ENCODE measurements at regions not wholly inside any gene's neighbourhood (a gene's known extent, or its start where the extent isn't known, plus 50 kb on each side); places are given as distances from the start of the nearest gene placed in this dataset.

DNA sequence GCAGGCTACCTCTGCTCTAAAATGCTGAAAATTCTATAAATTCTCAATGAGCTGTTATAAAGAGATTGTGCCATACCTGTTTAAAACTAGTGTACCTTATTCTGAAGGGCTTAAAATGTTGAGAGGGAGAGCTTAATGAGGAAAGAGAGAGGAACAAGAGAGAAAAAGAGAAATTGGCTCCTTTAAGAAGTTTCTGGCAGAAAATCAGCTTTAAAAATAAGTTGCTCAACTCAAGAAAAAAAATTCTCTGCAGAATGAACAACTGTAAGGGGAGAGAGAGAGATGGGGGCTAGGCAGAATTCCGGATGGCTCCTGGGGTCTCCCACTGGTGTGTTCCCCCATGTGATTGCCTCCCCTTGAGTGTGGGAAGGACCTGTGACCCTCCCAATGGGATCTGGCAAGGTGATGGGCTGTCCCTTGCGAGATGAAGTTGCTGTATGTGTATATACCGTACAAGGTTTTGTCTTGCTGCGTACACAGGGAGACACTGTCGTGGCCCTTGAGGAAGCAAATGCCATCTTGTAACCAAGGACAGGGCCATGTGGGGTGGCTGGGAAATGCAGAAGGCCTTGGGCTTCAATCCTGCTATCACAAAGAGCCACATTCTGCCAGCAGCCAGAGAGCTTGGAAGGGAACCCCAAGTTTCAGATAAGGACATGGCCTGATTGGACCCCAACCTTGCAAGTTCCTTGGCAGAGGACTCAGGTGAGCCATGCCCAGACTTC lies 64.3 kb upstream of the S1PR3 start:
- no peaks in the 10 kb centered on the region for H3K27me3 ChIP-seq (ENCODE audit: insufficient read depth, low read length)
- peaks cover 17% of the 10 kb centered on the region for H3K9me3 ChIP-seq (ENCODE audit: low read length)
- no peaks in the 10 kb centered on the region; the same call in 1 of the 2 replicates for H3K36me3 ChIP-seq (ENCODE audit: insufficient read depth, low read length)
- peaks cover 7% of the 10 kb centered on the region for H3F3A ChIP-seq (ENCODE audit: insufficient read depth, low read length)
- H4K20me1 ChIP-seq (ENCODE audit: insufficient read depth, low read length), result no peaks in the 10 kb centered on the region
- H3K4me2 ChIP-seq (ENCODE audit: low read length), result peak overlapping the region; percentile 45
- H3K79me2 ChIP-seq (ENCODE audit: insufficient read depth, low read length), result no peaks in the 10 kb centered on the region
- peak overlapping the region; percentile 21 for H3K4me3 ChIP-seq (ENCODE audit: low read depth, low read length, poor library complexity, severe bottlenecking)
- peak overlapping the region; percentile 57 for H3K9ac ChIP-seq (ENCODE audit: low read length)
- TF ChIP-seq EZH2 (IDR thresholded peaks at IDR 0.05; ENCODE audit: borderline replicate concordance, low read length), result no peak
- TF ChIP-seq, protein P1, sequence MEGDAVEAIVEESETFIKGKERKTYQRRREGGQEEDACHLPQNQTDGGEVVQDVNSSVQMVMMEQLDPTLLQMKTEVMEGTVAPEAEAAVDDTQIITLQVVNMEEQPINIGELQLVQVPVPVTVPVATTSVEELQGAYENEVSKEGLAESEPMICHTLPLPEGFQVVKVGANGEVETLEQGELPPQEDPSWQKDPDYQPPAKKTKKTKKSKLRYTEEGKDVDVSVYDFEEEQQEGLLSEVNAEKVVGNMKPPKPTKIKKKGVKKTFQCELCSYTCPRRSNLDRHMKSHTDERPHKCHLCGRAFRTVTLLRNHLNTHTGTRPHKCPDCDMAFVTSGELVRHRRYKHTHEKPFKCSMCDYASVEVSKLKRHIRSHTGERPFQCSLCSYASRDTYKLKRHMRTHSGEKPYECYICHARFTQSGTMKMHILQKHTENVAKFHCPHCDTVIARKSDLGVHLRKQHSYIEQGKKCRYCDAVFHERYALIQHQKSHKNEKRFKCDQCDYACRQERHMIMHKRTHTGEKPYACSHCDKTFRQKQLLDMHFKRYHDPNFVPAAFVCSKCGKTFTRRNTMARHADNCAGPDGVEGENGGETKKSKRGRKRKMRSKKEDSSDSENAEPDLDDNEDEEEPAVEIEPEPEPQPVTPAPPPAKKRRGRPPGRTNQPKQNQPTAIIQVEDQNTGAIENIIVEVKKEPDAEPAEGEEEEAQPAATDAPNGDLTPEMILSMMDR (IDR thresholded peaks at IDR 0.05; ENCODE audit: low read length), result no peak
- H3K9me2 ChIP-seq (ENCODE audit: low read depth, low read length), result no peaks in the 10 kb centered on the region
- peaks cover 65% of the 10 kb centered on the region for H3K4me1 ChIP-seq (ENCODE audit: insufficient read depth, low read length, severe bottlenecking)
- H3K27ac ChIP-seq (ENCODE audit: low read depth, low read length, poor library complexity, severe bottlenecking), result peak overlapping the region; percentile 98
- H2AFZ ChIP-seq (ENCODE audit: low read length), result no peak overlapping the region

DNA sequence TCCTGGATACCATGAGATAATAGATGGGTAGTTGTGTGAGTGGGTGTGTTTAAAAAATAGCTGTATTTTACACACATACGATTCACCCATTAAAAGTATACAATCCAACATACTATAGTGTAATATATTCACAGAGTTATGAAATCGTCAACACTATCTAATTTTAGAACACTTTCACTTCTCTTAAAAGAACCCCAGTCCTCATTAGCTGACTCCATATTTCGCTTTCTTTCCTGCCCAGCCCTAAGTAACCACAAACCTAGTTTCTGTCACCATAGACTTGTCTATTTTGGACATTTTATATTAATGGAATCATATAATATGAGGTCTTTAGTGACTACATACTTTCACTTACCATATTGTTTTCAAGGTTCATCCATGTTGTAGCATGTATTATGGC lies 63.8 kb upstream of the S1PR3 start:
- peak overlapping the region; percentile 45 for H3K4me2 ChIP-seq (ENCODE audit: low read length)
- peak overlapping the region; percentile 21 for H3K4me3 ChIP-seq (ENCODE audit: low read depth, low read length, poor library complexity, severe bottlenecking)
- H2AFZ ChIP-seq (ENCODE audit: low read length), result no peak overlapping the region
- no peaks in the 10 kb centered on the region for H3K27me3 ChIP-seq (ENCODE audit: insufficient read depth, low read length)
- no peaks in the 10 kb centered on the region for H4K20me1 ChIP-seq (ENCODE audit: insufficient read depth, low read length)
- no peaks in the 10 kb centered on the region; the same call in 1 of the 2 replicates for H3K36me3 ChIP-seq (ENCODE audit: insufficient read depth, low read length)
- peaks cover 7% of the 10 kb centered on the region for H3F3A ChIP-seq (ENCODE audit: insufficient read depth, low read length)
- H3K4me1 ChIP-seq (ENCODE audit: insufficient read depth, low read length, severe bottlenecking), result peaks cover 59% of the 10 kb centered on the region
- H3K9me3 ChIP-seq (ENCODE audit: low read length), result peaks cover 21% of the 10 kb centered on the region
- peak overlapping the region; percentile 98 for H3K27ac ChIP-seq (ENCODE audit: low read depth, low read length, poor library complexity, severe bottlenecking)
- peak overlapping the region; percentile 57 for H3K9ac ChIP-seq (ENCODE audit: low read length)
- no peaks in the 10 kb centered on the region for H3K79me2 ChIP-seq (ENCODE audit: insufficient read depth, low read length)
- TF ChIP-seq, protein P1 (IDR thresholded peaks at IDR 0.05; ENCODE audit: low read length), result no peak
- no peak for TF ChIP-seq EZH2 (IDR thresholded peaks at IDR 0.05; ENCODE audit: borderline replicate concordance, low read length)
- H3K9me2 ChIP-seq (ENCODE audit: low read depth, low read length), result no peaks in the 10 kb centered on the region

DNA sequence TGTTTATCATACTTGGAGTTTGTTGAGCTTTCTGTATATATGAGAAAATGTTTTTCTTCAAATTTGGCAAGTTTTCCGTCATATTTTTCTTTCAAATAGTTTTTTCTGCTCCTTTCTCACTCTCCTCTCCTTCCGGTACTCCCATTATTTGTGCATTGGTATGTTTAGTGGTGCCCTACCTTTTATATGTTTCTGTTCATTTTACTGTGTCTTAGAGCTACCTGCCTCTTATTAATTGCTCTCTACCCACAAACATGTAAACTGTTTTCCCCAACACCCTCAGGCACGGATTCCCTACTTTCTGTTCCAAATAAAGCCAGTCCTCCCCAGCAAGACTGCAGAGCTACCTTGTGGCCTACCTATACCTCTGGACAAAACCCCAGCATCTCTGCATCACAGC lies 60.6 kb upstream of the S1PR3 start:
- Histone ChIP-seq H3K27me3 (ENCODE audit: insufficient read depth, low read length) (no peaks in the 10 kb centered on the region), H3K9me2 (ENCODE audit: low read depth, low read length) (no peaks in the 10 kb centered on the region), H3K79me2 (ENCODE audit: insufficient read depth, low read length) (no peaks in the 10 kb centered on the region), H4K20me1 (ENCODE audit: insufficient read depth, low read length) (no peaks in the 10 kb centered on the region), H3K4me1 (ENCODE audit: insufficient read depth, low read length, severe bottlenecking) (peaks cover 47% of the 10 kb centered on the region), H2AFZ (ENCODE audit: low read length) (no peak overlapping the region), H3K4me2 (ENCODE audit: low read length) (no peak overlapping the region), H3K9me3 (ENCODE audit: low read length) (peaks cover 21% of the 10 kb centered on the region), H3K9ac (ENCODE audit: low read length) (no peak overlapping the region), H3K4me3 (ENCODE audit: low read depth, low read length, poor library complexity, severe bottlenecking) (no peak overlapping the region), H3K27ac (ENCODE audit: low read depth, low read length, poor library complexity, severe bottlenecking) (no peak overlapping the region), H3F3A (ENCODE audit: insufficient read depth, low read length) (no peaks in the 10 kb centered on the region), H3K36me3 (ENCODE audit: insufficient read depth, low read length) (no peaks in the 10 kb centered on the region; the same call in 1 of the 2 replicates)
- TF ChIP-seq EZH2 (IDR thresholded peaks at IDR 0.05; ENCODE audit: borderline replicate concordance, low read length), result no peak

DNA sequence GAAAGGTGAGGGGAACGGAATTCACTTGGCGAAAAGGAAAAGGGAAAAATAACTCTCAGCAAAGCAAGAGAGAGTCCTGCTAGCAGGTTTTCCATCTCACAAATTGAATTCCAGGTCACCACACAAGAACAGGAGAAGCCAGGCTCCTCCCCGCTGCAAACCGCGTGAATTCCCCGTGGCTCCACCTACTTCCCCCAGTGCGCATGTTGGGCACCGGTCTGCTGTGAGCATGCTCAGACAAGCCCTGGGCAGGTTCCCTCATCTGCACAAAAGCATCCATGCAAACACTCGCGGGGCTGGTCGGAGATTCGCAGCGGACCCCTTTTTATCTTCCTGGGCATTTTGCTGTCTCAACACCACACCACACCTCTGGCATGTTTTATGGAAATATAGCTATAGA lies 58.5 kb upstream of the S1PR3 start:
- no peak overlapping the region for H3K4me3 ChIP-seq (ENCODE audit: low read depth, low read length, poor library complexity, severe bottlenecking)

More for the DNA sequence above, 58.5 kb upstream of the S1PR3 start:
- no peaks in the 10 kb centered on the region for H3K27me3 ChIP-seq (ENCODE audit: insufficient read depth, low read length)
- H3K36me3 ChIP-seq (ENCODE audit: insufficient read depth, low read length), result no peaks in the 10 kb centered on the region; the same call in 1 of the 2 replicates
- peaks cover 21% of the 10 kb centered on the region for H3K9me3 ChIP-seq (ENCODE audit: low read length)
- no peak overlapping the region for H3K4me2 ChIP-seq (ENCODE audit: low read length)
- H3K9me2 ChIP-seq (ENCODE audit: low read depth, low read length), result no peaks in the 10 kb centered on the region
- no peak overlapping the region for H3K9ac ChIP-seq (ENCODE audit: low read length)
- no peak overlapping the region for H3K27ac ChIP-seq (ENCODE audit: low read depth, low read length, poor library complexity, severe bottlenecking)
- H4K20me1 ChIP-seq (ENCODE audit: insufficient read depth, low read length), result no peaks in the 10 kb centered on the region
- peaks cover 26% of the 10 kb centered on the region for H3K4me1 ChIP-seq (ENCODE audit: insufficient read depth, low read length, severe bottlenecking)
- no peak for TF ChIP-seq EZH2 (IDR thresholded peaks at IDR 0.05; ENCODE audit: borderline replicate concordance, low read length)
- TF ChIP-seq, protein P1 (IDR thresholded peaks at IDR 0.05; ENCODE audit: low read length), result no peak
- H3F3A ChIP-seq (ENCODE audit: insufficient read depth, low read length), result no peaks in the 10 kb centered on the region
- H2AFZ ChIP-seq (ENCODE audit: low read length), result no peak overlapping the region
- no peaks in the 10 kb centered on the region for H3K79me2 ChIP-seq (ENCODE audit: insufficient read depth, low read length)

Measured in OCI-LY1 (cell line).